ENCODE measurements at regions not wholly inside any gene's neighbourhood (a gene's known extent, or its start where the extent isn't known, plus 50 kb on each side); places are given as distances from the start of the nearest gene placed in this dataset.
"Not testable (repeated sequence)": the region's sequence is repeated elsewhere in the genome, so short reads cannot be mapped to it uniquely, and the experiment has no call there.

GRCh38 chr3:125810010-125810409, 159.0 kb upstream of the ROPN1B start:
- H3K4me2 ChIP-seq (ENCODE audit: low read length); H3K9me3 ChIP-seq (ENCODE audit: insufficient read depth, low read depth, low read length); H3K27ac Mint-ChIP-seq (ENCODE audit: unreplicated experiment); DNase-seq (ENCODE audit: low read depth); H3K9ac ChIP-seq (ENCODE audit: low read length); H3K27ac ChIP-seq (ENCODE audit: low read depth, low read length); H3K27me3 Mint-ChIP-seq (ENCODE audit: low read depth, unreplicated experiment); H3K4me3 Mint-ChIP-seq (ENCODE audit: unreplicated experiment); H4K20me1 ChIP-seq (ENCODE audit: insufficient read depth, low read length); H3K79me2 ChIP-seq (ENCODE audit: insufficient read depth, low read length); H2AFZ ChIP-seq (ENCODE audit: low read depth, low read length); H3K4me3 ChIP-seq (ENCODE audit: insufficient read depth, low read depth, low read length); H3K27me3 ChIP-seq (ENCODE audit: insufficient read depth, low read length); H3K4me1 Mint-ChIP-seq (ENCODE audit: low read depth, unreplicated experiment); H3K36me3 ChIP-seq (ENCODE audit: insufficient read depth, low read length); FAIRE-seq; H3K36me3 Mint-ChIP-seq (ENCODE audit: low read depth, unreplicated experiment); H3K4me1 ChIP-seq (ENCODE audit: insufficient read depth, low read length): not testable (repeated sequence)
- H3K9me3 Mint-ChIP-seq (ENCODE audit: unreplicated experiment) = peaks cover 44% of the 10 kb centered on the region

GRCh38 chr3:125822175-125822574, 146.8 kb upstream of the ROPN1B start:
- not testable (repeated sequence) for H2AFZ ChIP-seq (ENCODE audit: low read depth, low read length); H3K9ac ChIP-seq (ENCODE audit: low read length); H3K4me1 ChIP-seq (ENCODE audit: insufficient read depth, low read length); H3K4me2 ChIP-seq (ENCODE audit: low read length); H3K4me1 Mint-ChIP-seq (ENCODE audit: low read depth, unreplicated experiment); H3K9me3 ChIP-seq (ENCODE audit: insufficient read depth, low read depth, low read length); H3K27me3 Mint-ChIP-seq (ENCODE audit: low read depth, unreplicated experiment); H3K36me3 ChIP-seq (ENCODE audit: insufficient read depth, low read length); H3K27me3 ChIP-seq (ENCODE audit: insufficient read depth, low read length); FAIRE-seq; H4K20me1 ChIP-seq (ENCODE audit: insufficient read depth, low read length); H3K79me2 ChIP-seq (ENCODE audit: insufficient read depth, low read length); H3K4me3 ChIP-seq (ENCODE audit: insufficient read depth, low read depth, low read length); H3K27ac ChIP-seq (ENCODE audit: low read depth, low read length); H3K36me3 Mint-ChIP-seq (ENCODE audit: low read depth, unreplicated experiment); H3K4me3 Mint-ChIP-seq (ENCODE audit: unreplicated experiment)
- peak; percentile 93 for DNase-seq (ENCODE audit: low read depth)
- Mint-ChIP-seq H3K9me3 (ENCODE audit: unreplicated experiment) (peaks cover 26% of the 10 kb centered on the region), H3K27ac (ENCODE audit: unreplicated experiment) (peak overlapping the region; percentile 83)

GRCh38 chr3:125831005-125831750, 137.8 kb upstream of the ROPN1B start:
- not testable (repeated sequence) for H3K79me2 ChIP-seq (ENCODE audit: insufficient read depth, low read length); H3K4me1 ChIP-seq (ENCODE audit: insufficient read depth, low read length); H3K4me3 Mint-ChIP-seq (ENCODE audit: unreplicated experiment); H4K20me1 ChIP-seq (ENCODE audit: insufficient read depth, low read length); H2AFZ ChIP-seq (ENCODE audit: low read depth, low read length); H3K4me3 ChIP-seq (ENCODE audit: insufficient read depth, low read depth, low read length); H3K4me1 Mint-ChIP-seq (ENCODE audit: low read depth, unreplicated experiment); H3K27me3 ChIP-seq (ENCODE audit: insufficient read depth, low read length); H3K27ac Mint-ChIP-seq (ENCODE audit: unreplicated experiment); H3K36me3 ChIP-seq (ENCODE audit: insufficient read depth, low read length); H3K9me3 ChIP-seq (ENCODE audit: insufficient read depth, low read depth, low read length); H3K4me2 ChIP-seq (ENCODE audit: low read length); H3K27ac ChIP-seq (ENCODE audit: low read depth, low read length); DNase-seq (ENCODE audit: low read depth); H3K9ac ChIP-seq (ENCODE audit: low read length); H3K27me3 Mint-ChIP-seq (ENCODE audit: low read depth, unreplicated experiment); H3K36me3 Mint-ChIP-seq (ENCODE audit: low read depth, unreplicated experiment); FAIRE-seq
- peaks cover 23% of the 10 kb centered on the region for H3K9me3 Mint-ChIP-seq (ENCODE audit: unreplicated experiment)

- DNase-seq (ENCODE audit: low read depth); H3K9me3 Mint-ChIP-seq (ENCODE audit: unreplicated experiment); H3K27me3 ChIP-seq (ENCODE audit: insufficient read depth, low read length); H3K4me3 Mint-ChIP-seq (ENCODE audit: unreplicated experiment); H4K20me1 ChIP-seq (ENCODE audit: insufficient read depth, low read length); H2AFZ ChIP-seq (ENCODE audit: low read depth, low read length); H3K79me2 ChIP-seq (ENCODE audit: insufficient read depth, low read length); H3K4me1 Mint-ChIP-seq (ENCODE audit: low read depth, unreplicated experiment); H3K4me1 ChIP-seq (ENCODE audit: insufficient read depth, low read length); H3K36me3 Mint-ChIP-seq (ENCODE audit: low read depth, unreplicated experiment); H3K27ac ChIP-seq (ENCODE audit: low read depth, low read length); H3K4me2 ChIP-seq (ENCODE audit: low read length); H3K27ac Mint-ChIP-seq (ENCODE audit: unreplicated experiment); H3K9ac ChIP-seq (ENCODE audit: low read length); H3K4me3 ChIP-seq (ENCODE audit: insufficient read depth, low read depth, low read length); FAIRE-seq; H3K9me3 ChIP-seq (ENCODE audit: insufficient read depth, low read depth, low read length); H3K36me3 ChIP-seq (ENCODE audit: insufficient read depth, low read length): not testable (repeated sequence)
- H3K27me3 Mint-ChIP-seq (ENCODE audit: low read depth, unreplicated experiment) = peaks cover 10% of the 10 kb centered on the region
Observed at GRCh38 chr3:125835562-125835961, 133.4 kb upstream of the ROPN1B start.

- H2AFZ ChIP-seq (ENCODE audit: low read depth, low read length); H3K4me2 ChIP-seq (ENCODE audit: low read length); H3K27me3 ChIP-seq (ENCODE audit: insufficient read depth, low read length); H3K27ac ChIP-seq (ENCODE audit: low read depth, low read length); H3K9ac ChIP-seq (ENCODE audit: low read length); H3K36me3 Mint-ChIP-seq (ENCODE audit: low read depth, unreplicated experiment); H3K4me3 ChIP-seq (ENCODE audit: insufficient read depth, low read depth, low read length); H3K9me3 Mint-ChIP-seq (ENCODE audit: unreplicated experiment); H3K4me1 ChIP-seq (ENCODE audit: insufficient read depth, low read length); H3K36me3 ChIP-seq (ENCODE audit: insufficient read depth, low read length); H3K9me3 ChIP-seq (ENCODE audit: insufficient read depth, low read depth, low read length); H3K79me2 ChIP-seq (ENCODE audit: insufficient read depth, low read length); H3K4me3 Mint-ChIP-seq (ENCODE audit: unreplicated experiment); H4K20me1 ChIP-seq (ENCODE audit: insufficient read depth, low read length); FAIRE-seq; H3K4me1 Mint-ChIP-seq (ENCODE audit: low read depth, unreplicated experiment); H3K27ac Mint-ChIP-seq (ENCODE audit: unreplicated experiment): not testable (repeated sequence)
- DNase-seq (ENCODE audit: low read depth) = peak; percentile 10
- peaks cover 10% of the 10 kb centered on the region for H3K27me3 Mint-ChIP-seq (ENCODE audit: low read depth, unreplicated experiment)
Observed at GRCh38 chr3:125836011-125836551, 132.9 kb upstream of the ROPN1B start.

DNA sequence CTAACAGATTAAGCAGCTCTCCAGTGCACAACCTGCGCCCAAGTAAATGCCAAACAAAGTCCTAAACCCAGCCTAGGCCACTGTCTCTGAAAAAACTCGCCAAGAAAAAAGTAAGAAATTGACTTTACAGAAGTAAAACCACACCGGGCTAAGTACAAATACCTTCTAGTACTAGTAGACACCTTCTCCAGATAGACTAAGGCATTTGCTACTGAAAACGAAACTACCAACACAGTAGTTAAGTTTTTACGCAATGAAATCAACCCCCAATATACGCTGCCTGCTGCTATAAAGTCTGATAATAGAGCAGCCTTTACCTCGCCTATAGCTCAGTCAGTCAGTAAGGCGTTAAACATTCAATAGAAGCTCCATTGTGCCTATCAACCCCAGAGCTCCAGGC, 132.2 kb upstream of the ROPN1B start:
- DNase-seq (ENCODE audit: low read depth); FAIRE-seq; H2AFZ ChIP-seq (ENCODE audit: low read depth, low read length); H3K4me3 Mint-ChIP-seq (ENCODE audit: unreplicated experiment); H4K20me1 ChIP-seq (ENCODE audit: insufficient read depth, low read length); H3K4me3 ChIP-seq (ENCODE audit: insufficient read depth, low read depth, low read length); H3K9ac ChIP-seq (ENCODE audit: low read length); H3K36me3 ChIP-seq (ENCODE audit: insufficient read depth, low read length); H3K4me1 Mint-ChIP-seq (ENCODE audit: low read depth, unreplicated experiment); H3K27ac Mint-ChIP-seq (ENCODE audit: unreplicated experiment); H3K4me2 ChIP-seq (ENCODE audit: low read length); H3K79me2 ChIP-seq (ENCODE audit: insufficient read depth, low read length); H3K4me1 ChIP-seq (ENCODE audit: insufficient read depth, low read length); H3K27me3 ChIP-seq (ENCODE audit: insufficient read depth, low read length); H3K9me3 ChIP-seq (ENCODE audit: insufficient read depth, low read depth, low read length); H3K36me3 Mint-ChIP-seq (ENCODE audit: low read depth, unreplicated experiment); H3K27ac ChIP-seq (ENCODE audit: low read depth, low read length); H3K9me3 Mint-ChIP-seq (ENCODE audit: unreplicated experiment): not testable (repeated sequence)
- peaks cover 10% of the 10 kb centered on the region for H3K27me3 Mint-ChIP-seq (ENCODE audit: low read depth, unreplicated experiment)

All from astrocyte (in vitro differentiated cells and primary cell).